H1 (cell line): ENCODE measurements at regions not wholly inside any gene's neighbourhood (a gene's known extent, or its start where the extent isn't known, plus 50 kb on each side); places are given as distances from the start of the nearest gene placed in this dataset.

ENCODE experiments used
- EGR1 ChIP-seq: IDR thresholded peaks from 2 replicates; pipeline ENCODE4 v1.6.1; 2011; ENCODE audit warnings: low read depth, low read length, borderline replicate concordance
- EP300 ChIP-seq, 2 experiments: IDR thresholded peaks; 1 replicate in 1 of 2; 2 replicates in 1 of 2; pipeline ENCODE4 v1.6.1; 2011 to 2012; ENCODE audit warnings: low read depth in 2 of 2, low read length in 2 of 2, mild to moderate bottlenecking in 2 of 2, borderline replicate concordance in 1 of 2, inconsistent platforms in 1 of 2, moderate library complexity in 1 of 2
- EZH2 ChIP-seq: fragments of 200-600 bp; sonication (generic); IDR thresholded peaks from 2 replicates; pipeline ENCODE4 v1.7.1; 2012; ENCODE audit warnings: low read depth, mild to moderate bottlenecking, moderate library complexity, low read length, inconsistent platforms; ENCODE audit not compliant: severe bottlenecking
- POLR2AphosphoS5 ChIP-seq: IDR thresholded peaks from 2 replicates; pipeline ENCODE4 v1.6.1; 2011; ENCODE audit warnings: low read depth, low read length
- RFX5 ChIP-seq: IDR thresholded peaks from 2 replicates; pipeline ENCODE4 v1.6.1; 2011; ENCODE audit warnings: low read depth, low read length, improper control_type of control experiment, borderline replicate concordance
- TF ChIP-seq, protein P1 (sequence below), 3 experiments: IDR thresholded peaks; 1 replicate in 2 of 3; 2 replicates in 1 of 3; pipeline versions ENCODE4 v1.5.1 to v1.6.1; 2011; ENCODE audit warnings: low read length in 3 of 3, mild to moderate bottlenecking in 3 of 3, inconsistent platforms in 2 of 3, low read depth in 1 of 3, moderate library complexity in 1 of 3; ENCODE audit not compliant: insufficient read depth in 1 of 3; ENCODE audit errors: control extremely low read depth in 1 of 3
- TF ChIP-seq, protein P2 (sequence below): IDR thresholded peaks from 2 replicates; pipeline ENCODE4 v1.6.1; 2011; ENCODE audit warnings: low read length, improper control_type of control experiment

DNA sequence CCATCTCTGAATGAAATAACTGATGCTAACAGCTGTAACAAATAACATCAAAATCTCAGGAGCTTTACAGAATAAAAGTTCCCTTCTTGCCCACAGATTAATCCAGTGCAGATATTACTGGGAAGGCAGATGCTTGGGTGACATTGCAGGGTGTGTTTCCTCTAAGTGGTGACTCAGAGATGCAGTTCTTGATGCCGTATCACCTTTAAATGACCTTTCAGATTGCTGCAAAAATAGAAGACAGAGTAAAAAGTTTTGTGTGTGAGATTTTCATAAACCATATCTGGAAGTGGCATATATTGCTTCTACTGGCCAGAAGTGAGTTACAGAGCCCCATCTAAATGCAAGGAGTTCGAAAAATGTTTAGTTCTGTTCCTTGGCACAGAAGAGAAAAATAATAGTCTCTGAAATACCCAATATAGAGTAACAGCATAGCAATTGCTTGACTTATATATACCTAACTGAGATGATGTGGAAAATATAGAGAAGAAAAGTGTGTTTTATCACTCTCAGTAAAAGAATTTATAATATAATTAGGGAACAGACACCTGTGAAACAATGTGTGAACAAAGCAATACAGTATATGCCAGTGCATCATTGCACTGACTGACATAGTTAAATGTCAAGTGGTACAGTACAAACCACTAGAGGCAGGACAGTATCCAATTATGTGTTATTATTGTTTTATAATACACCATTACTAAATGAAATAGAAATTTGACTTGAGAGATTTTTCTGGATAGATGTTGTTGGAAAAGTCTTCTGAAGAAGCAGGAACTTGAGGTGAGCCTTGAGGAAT is 430.7 kb upstream of the CBLB start:
- TF ChIP-seq, protein P1, sequence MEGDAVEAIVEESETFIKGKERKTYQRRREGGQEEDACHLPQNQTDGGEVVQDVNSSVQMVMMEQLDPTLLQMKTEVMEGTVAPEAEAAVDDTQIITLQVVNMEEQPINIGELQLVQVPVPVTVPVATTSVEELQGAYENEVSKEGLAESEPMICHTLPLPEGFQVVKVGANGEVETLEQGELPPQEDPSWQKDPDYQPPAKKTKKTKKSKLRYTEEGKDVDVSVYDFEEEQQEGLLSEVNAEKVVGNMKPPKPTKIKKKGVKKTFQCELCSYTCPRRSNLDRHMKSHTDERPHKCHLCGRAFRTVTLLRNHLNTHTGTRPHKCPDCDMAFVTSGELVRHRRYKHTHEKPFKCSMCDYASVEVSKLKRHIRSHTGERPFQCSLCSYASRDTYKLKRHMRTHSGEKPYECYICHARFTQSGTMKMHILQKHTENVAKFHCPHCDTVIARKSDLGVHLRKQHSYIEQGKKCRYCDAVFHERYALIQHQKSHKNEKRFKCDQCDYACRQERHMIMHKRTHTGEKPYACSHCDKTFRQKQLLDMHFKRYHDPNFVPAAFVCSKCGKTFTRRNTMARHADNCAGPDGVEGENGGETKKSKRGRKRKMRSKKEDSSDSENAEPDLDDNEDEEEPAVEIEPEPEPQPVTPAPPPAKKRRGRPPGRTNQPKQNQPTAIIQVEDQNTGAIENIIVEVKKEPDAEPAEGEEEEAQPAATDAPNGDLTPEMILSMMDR (IDR thresholded peaks at IDR 0.05; ENCODE audit: control extremely low read depth in 1 of 3, insufficient read depth in 1 of 3, low read depth in 1 of 3, low read length in 3 of 3) = no peak
- TF ChIP-seq EZH2 (no peak), POLR2AphosphoS5 (no peak), RFX5 (no peak), EP300 (IDR thresholded peaks at IDR 0.05; ENCODE audit: borderline replicate concordance in 1 of 2, low read depth in 2 of 2, low read length in 2 of 2) (no peak), EGR1 (no peak)
- TF ChIP-seq, protein P2, sequence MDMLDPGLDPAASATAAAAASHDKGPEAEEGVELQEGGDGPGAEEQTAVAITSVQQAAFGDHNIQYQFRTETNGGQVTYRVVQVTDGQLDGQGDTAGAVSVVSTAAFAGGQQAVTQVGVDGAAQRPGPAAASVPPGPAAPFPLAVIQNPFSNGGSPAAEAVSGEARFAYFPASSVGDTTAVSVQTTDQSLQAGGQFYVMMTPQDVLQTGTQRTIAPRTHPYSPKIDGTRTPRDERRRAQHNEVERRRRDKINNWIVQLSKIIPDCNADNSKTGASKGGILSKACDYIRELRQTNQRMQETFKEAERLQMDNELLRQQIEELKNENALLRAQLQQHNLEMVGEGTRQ = no peak
